Activated CD4-positive, alpha-beta memory T cell treated with anti-CD3 and anti-CD28 coated beads, Interleukin-2, amount 10 ng/mL, durations not matched to agents 7 days and 5 days (primary cell): ENCODE measurements at regions not wholly inside any gene's neighbourhood (a gene's known extent, or its start where the extent isn't known, plus 50 kb on each side); places are given as distances from the start of the nearest gene placed in this dataset.

Source experiments
- CTCF ChIA-PET: fragments of 350-600 bp; sonication (Branson Sonifier 250); formaldehyde crosslinking; loops from one replicate; lab custom pipeline; 2021; ENCODE audit warnings: antibody characterized with exemption, inconsistent platforms; lab: Charles Lee
- POLR2A ChIA-PET: fragments of 350-600 bp; sonication (Branson Sonifier 250); formaldehyde crosslinking; loops from one replicate; lab custom pipeline; 2021; ENCODE audit warnings: antibody characterized with exemption; lab: Charles Lee
- DNase-seq: peaks from one replicate; pipeline ENCODE4 v3.0.0-alpha.2; 2020
- H3K27ac Mint-ChIP-seq: one replicate; pipeline ENCODE4 v1.8.0; 2021; ENCODE audit warnings: mild to moderate bottlenecking, mixed read lengths
- H3K27me3 Mint-ChIP-seq: one replicate; pipeline ENCODE4 v1.8.0; 2021; ENCODE audit warnings: mixed read lengths
- H3K36me3 Mint-ChIP-seq: one replicate; pipeline ENCODE4 v1.8.0; 2021; ENCODE audit warnings: low read depth, mixed read lengths
- H3K4me1 Mint-ChIP-seq: one replicate; pipeline ENCODE4 v1.8.0; 2021; ENCODE audit warnings: mixed read lengths
- H3K4me3 Mint-ChIP-seq: one replicate; pipeline ENCODE4 v1.8.0; 2021; ENCODE audit warnings: mild to moderate bottlenecking, mixed read lengths
- H3K9me3 Mint-ChIP-seq: one replicate; pipeline ENCODE4 v1.8.0; 2021; ENCODE audit warnings: mixed read lengths

- no peaks in the 10 kb centered on the region for H3K4me1 Mint-ChIP-seq
- ChIA-PET CTCF (no interaction called here), POLR2A (no interaction called here)
- H3K9me3 Mint-ChIP-seq = no peaks in the 10 kb centered on the region
- H3K27me3 Mint-ChIP-seq = no peaks in the 10 kb centered on the region
- H3K4me3 Mint-ChIP-seq = no peak overlapping the region
- no peaks in the 10 kb centered on the region for H3K36me3 Mint-ChIP-seq
- H3K27ac Mint-ChIP-seq = no peak overlapping the region
- no peak for DNase-seq
Measured at GRCh38 chr1:57644667-57645066, 220.8 kb upstream of the DAB1 start.

GRCh38 chr1:57638239-57638638, 214.4 kb upstream of the DAB1 start:
- POLR2A ChIA-PET = no interaction called here
- Mint-ChIP-seq H3K4me1 (no peaks in the 10 kb centered on the region), H3K36me3 (no peaks in the 10 kb centered on the region), H3K4me3 (no peak overlapping the region), H3K27ac (no peak overlapping the region), H3K9me3 (no peaks in the 10 kb centered on the region), H3K27me3 (no peaks in the 10 kb centered on the region)
- CTCF ChIA-PET = no interaction called here
- DNase-seq = no peak

- CTCF ChIA-PET = no interaction called here
- POLR2A ChIA-PET = no interaction called here
- Mint-ChIP-seq H3K9me3 (no peaks in the 10 kb centered on the region), H3K36me3 (no peaks in the 10 kb centered on the region), H3K4me1 (no peaks in the 10 kb centered on the region), H3K4me3 (no peak overlapping the region), H3K27ac (no peak overlapping the region), H3K27me3 (no peaks in the 10 kb centered on the region)
- DNase-seq = no peak
Measured at GRCh38 chr1:57637155-57637554, 213.3 kb upstream of the DAB1 start.

- no peak overlapping the region for H3K4me3 Mint-ChIP-seq
- no peaks in the 10 kb centered on the region for H3K27me3 Mint-ChIP-seq
- H3K36me3 Mint-ChIP-seq = no peaks in the 10 kb centered on the region
- H3K4me1 Mint-ChIP-seq = no peaks in the 10 kb centered on the region
- H3K27ac Mint-ChIP-seq = no peak overlapping the region
- ChIA-PET CTCF (no interaction called here), POLR2A (no interaction called here)
- no peak for DNase-seq
- H3K9me3 Mint-ChIP-seq = no peaks in the 10 kb centered on the region
Measured at GRCh38 chr1:57633881-57634280, 210.0 kb upstream of the DAB1 start.

- no peaks in the 10 kb centered on the region for H3K9me3 Mint-ChIP-seq
- H3K36me3 Mint-ChIP-seq = no peaks in the 10 kb centered on the region
- no peaks in the 10 kb centered on the region for H3K27me3 Mint-ChIP-seq
- DNase-seq = no peak
- POLR2A ChIA-PET = no interaction called here
- no peak overlapping the region for H3K27ac Mint-ChIP-seq
- CTCF ChIA-PET = no interaction called here
- no peaks in the 10 kb centered on the region for H3K4me1 Mint-ChIP-seq
- no peak overlapping the region for H3K4me3 Mint-ChIP-seq
Measured at GRCh38 chr1:57633056-57633455, 209.2 kb upstream of the DAB1 start.

- Mint-ChIP-seq H3K9me3 (no peaks in the 10 kb centered on the region), H3K36me3 (no peaks in the 10 kb centered on the region), H3K4me3 (no peak overlapping the region), H3K27ac (no peak overlapping the region), H3K27me3 (no peaks in the 10 kb centered on the region), H3K4me1 (no peaks in the 10 kb centered on the region)
- CTCF ChIA-PET = no interaction called here
- POLR2A ChIA-PET = no interaction called here
- no peak for DNase-seq
Measured at GRCh38 chr1:57632401-57632800, 208.5 kb upstream of the DAB1 start.

- no peak for DNase-seq
- H3K9me3 Mint-ChIP-seq = no peaks in the 10 kb centered on the region
- H3K36me3 Mint-ChIP-seq = no peaks in the 10 kb centered on the region
- no peaks in the 10 kb centered on the region for H3K27me3 Mint-ChIP-seq
- no peaks in the 10 kb centered on the region for H3K4me1 Mint-ChIP-seq
- POLR2A ChIA-PET = no interaction called here
- H3K27ac Mint-ChIP-seq = no peak overlapping the region
- CTCF ChIA-PET = no interaction called here
- H3K4me3 Mint-ChIP-seq = no peak overlapping the region
Measured at GRCh38 chr1:57627612-57628011, 203.8 kb upstream of the DAB1 start.

GRCh38 chr1:57623791-57624538, 200.1 kb upstream of the DAB1 start:
- Mint-ChIP-seq H3K27me3 (no peaks in the 10 kb centered on the region), H3K27ac (no peak overlapping the region), H3K4me3 (no peak overlapping the region), H3K9me3 (no peaks in the 10 kb centered on the region), H3K36me3 (no peaks in the 10 kb centered on the region), H3K4me1 (no peaks in the 10 kb centered on the region)
- DNase-seq = no peak
- POLR2A ChIA-PET = no interaction called here
- CTCF ChIA-PET = no interaction called here

- ChIA-PET CTCF (no interaction called here), POLR2A (no interaction called here)
- DNase-seq = no peak
- Mint-ChIP-seq H3K4me1 (no peaks in the 10 kb centered on the region), H3K9me3 (no peaks in the 10 kb centered on the region), H3K27ac (no peak overlapping the region), H3K27me3 (no peaks in the 10 kb centered on the region), H3K4me3 (no peak overlapping the region), H3K36me3 (no peaks in the 10 kb centered on the region)
Measured at GRCh38 chr1:57623039-57623790, 199.4 kb upstream of the DAB1 start.

- Mint-ChIP-seq H3K27ac (no peak overlapping the region), H3K36me3 (no peaks in the 10 kb centered on the region), H3K4me1 (no peaks in the 10 kb centered on the region), H3K4me3 (no peak overlapping the region), H3K9me3 (no peaks in the 10 kb centered on the region), H3K27me3 (no peaks in the 10 kb centered on the region)
- CTCF ChIA-PET = no interaction called here
- POLR2A ChIA-PET = no interaction called here
- DNase-seq = no peak
Measured at GRCh38 chr1:57621776-57622175, 197.9 kb upstream of the DAB1 start.

GRCh38 chr1:57620605-57621004, 196.7 kb upstream of the DAB1 start:
- H3K36me3 Mint-ChIP-seq = no peaks in the 10 kb centered on the region
- no peak for DNase-seq
- ChIA-PET CTCF (no interaction called here), POLR2A (no interaction called here)
- no peaks in the 10 kb centered on the region for H3K9me3 Mint-ChIP-seq
- H3K4me3 Mint-ChIP-seq = no peak overlapping the region
- peaks cover 2% of the 10 kb centered on the region for H3K4me1 Mint-ChIP-seq
- no peaks in the 10 kb centered on the region for H3K27me3 Mint-ChIP-seq
- no peak overlapping the region for H3K27ac Mint-ChIP-seq

GRCh38 chr1:57616921-57617320, 193.1 kb upstream of the DAB1 start:
- POLR2A ChIA-PET = no interaction called here
- DNase-seq = no peak
- no peaks in the 10 kb centered on the region for H3K36me3 Mint-ChIP-seq
- no peak overlapping the region for H3K27ac Mint-ChIP-seq
- H3K4me1 Mint-ChIP-seq = peaks cover 2% of the 10 kb centered on the region
- CTCF ChIA-PET = no interaction called here
- H3K27me3 Mint-ChIP-seq = no peaks in the 10 kb centered on the region
- no peaks in the 10 kb centered on the region for H3K9me3 Mint-ChIP-seq
- H3K4me3 Mint-ChIP-seq = no peak overlapping the region

- Mint-ChIP-seq H3K27ac (no peak overlapping the region), H3K36me3 (no peaks in the 10 kb centered on the region), H3K27me3 (no peaks in the 10 kb centered on the region), H3K9me3 (no peaks in the 10 kb centered on the region), H3K4me1 (peaks cover 2% of the 10 kb centered on the region), H3K4me3 (no peak overlapping the region)
- CTCF ChIA-PET = no interaction called here
- POLR2A ChIA-PET = no interaction called here
- no peak for DNase-seq
Measured at GRCh38 chr1:57615956-57616355, 192.1 kb upstream of the DAB1 start.

- Mint-ChIP-seq H3K27me3 (no peaks in the 10 kb centered on the region), H3K27ac (no peak overlapping the region), H3K9me3 (no peaks in the 10 kb centered on the region), H3K36me3 (no peaks in the 10 kb centered on the region), H3K4me3 (no peak overlapping the region), H3K4me1 (peaks cover 2% of the 10 kb centered on the region)
- ChIA-PET POLR2A (no interaction called here), CTCF (no interaction called here)
- DNase-seq = no peak
Measured at GRCh38 chr1:57612833-57613232, 189.0 kb upstream of the DAB1 start.
